ENCODE measurements at regions not wholly inside any gene's neighbourhood (a gene's known extent, or its start where the extent isn't known, plus 50 kb on each side); places are given as distances from the start of the nearest gene placed in this dataset.

GRCh38 chr15:69715210-69715609, 262.6 kb downstream of the RPLP1 start:
- Histone ChIP-seq H3K27me3 (ENCODE audit: insufficient read depth, low read length) (no peaks in the 10 kb centered on the region), H3K4me3 (ENCODE audit: low read length) (no peak overlapping the region), H3K9me3 (ENCODE audit: low read length) (no peaks in the 10 kb centered on the region)

GRCh38 chr15:69718436-69718835, 265.8 kb downstream of the RPLP1 start:
- no peaks in the 10 kb centered on the region for H3K9me3 ChIP-seq (ENCODE audit: low read length)
- peaks cover 3% of the 10 kb centered on the region for H3K27me3 ChIP-seq (ENCODE audit: insufficient read depth, low read length)
- H3K4me1 ChIP-seq (ENCODE audit: insufficient read depth, low read length) = no peaks in the 10 kb centered on the region
- H3K4me3 ChIP-seq (ENCODE audit: low read length) = no peak overlapping the region
- H2AFZ ChIP-seq (ENCODE audit: low read depth, low read length) = no peak overlapping the region
- H3K36me3 ChIP-seq (ENCODE audit: insufficient read depth, low read length) = no peaks in the 10 kb centered on the region

More at GRCh38 chr15:69715210-69715609, 262.6 kb downstream of the RPLP1 start:
- H3K4me1 ChIP-seq (ENCODE audit: insufficient read depth, low read length) = no peaks in the 10 kb centered on the region
- no peak overlapping the region for H2AFZ ChIP-seq (ENCODE audit: low read depth, low read length)
- no peaks in the 10 kb centered on the region for H3K36me3 ChIP-seq (ENCODE audit: insufficient read depth, low read length)

DNA sequence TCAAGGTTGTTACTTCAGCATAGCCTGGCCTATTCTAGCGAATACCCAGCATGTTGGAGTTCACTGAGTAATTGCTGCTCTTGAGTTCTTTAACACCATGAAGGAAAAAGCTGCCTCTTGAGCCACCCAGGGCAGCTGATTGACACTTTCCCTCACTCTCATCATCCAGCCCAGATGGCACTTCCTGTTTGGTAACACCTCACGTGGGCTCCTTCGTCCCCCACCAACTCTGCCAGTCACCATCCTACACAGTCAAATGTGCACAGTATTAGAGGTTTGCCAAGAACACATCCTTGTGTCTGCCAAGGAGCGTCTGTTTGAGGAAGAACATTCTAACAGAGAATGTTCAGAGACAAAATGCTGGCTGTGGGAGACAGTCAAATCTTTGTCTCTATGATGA, 266.3 kb downstream of the RPLP1 start:
- no peak overlapping the region for H3K4me3 ChIP-seq (ENCODE audit: low read length)
- no peaks in the 10 kb centered on the region for H3K36me3 ChIP-seq (ENCODE audit: insufficient read depth, low read length)
- H3K4me1 ChIP-seq (ENCODE audit: insufficient read depth, low read length) = no peaks in the 10 kb centered on the region
- H2AFZ ChIP-seq (ENCODE audit: low read depth, low read length) = no peak overlapping the region
- peaks cover 3% of the 10 kb centered on the region for H3K27me3 ChIP-seq (ENCODE audit: insufficient read depth, low read length)
- H3K9me3 ChIP-seq (ENCODE audit: low read length) = no peaks in the 10 kb centered on the region

DNA sequence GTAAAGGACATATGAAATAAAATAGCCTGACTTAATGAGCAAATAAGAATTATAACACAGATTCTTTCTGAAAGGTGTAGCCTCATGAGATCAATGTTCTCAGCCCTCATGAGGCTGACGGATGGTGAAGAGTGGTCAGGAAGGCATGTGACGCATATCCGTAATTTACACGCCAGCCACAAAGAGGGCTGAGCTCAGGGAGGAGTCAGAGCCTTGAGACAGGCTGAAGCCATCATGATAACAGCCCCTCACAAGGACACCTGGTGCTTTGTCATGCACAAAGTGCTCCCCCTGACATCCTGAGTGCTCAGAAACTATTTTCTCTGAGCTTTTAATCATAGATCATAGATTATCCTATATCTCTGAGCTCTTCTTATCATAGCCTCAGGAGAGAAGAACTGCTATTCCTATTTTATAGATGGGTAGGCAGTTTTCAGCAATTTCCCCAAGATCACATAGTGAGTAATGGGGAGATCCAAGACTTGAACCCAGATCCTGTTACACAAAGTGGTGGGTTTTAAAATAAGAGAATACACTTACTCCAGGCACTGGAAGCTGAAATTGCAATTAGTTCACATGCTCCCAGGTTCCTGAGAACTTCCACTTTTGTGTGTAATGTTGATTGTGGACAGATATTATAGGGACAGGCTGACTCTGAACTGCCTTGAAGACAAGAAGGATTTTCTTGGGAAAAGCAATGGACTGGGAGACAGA, 267.1 kb downstream of the RPLP1 start:
- H3K4me1 ChIP-seq (ENCODE audit: insufficient read depth, low read length) = no peaks in the 10 kb centered on the region
- H3K27me3 ChIP-seq (ENCODE audit: insufficient read depth, low read length) = peaks cover 3% of the 10 kb centered on the region
- no peaks in the 10 kb centered on the region for H3K36me3 ChIP-seq (ENCODE audit: insufficient read depth, low read length)
- H3K4me3 ChIP-seq (ENCODE audit: low read length) = no peak overlapping the region
- H2AFZ ChIP-seq (ENCODE audit: low read depth, low read length) = no peak overlapping the region
- H3K9me3 ChIP-seq (ENCODE audit: low read length) = no peaks in the 10 kb centered on the region

- Histone ChIP-seq H2AFZ (ENCODE audit: low read depth, low read length) (no peak overlapping the region), H3K9me3 (ENCODE audit: low read length) (no peaks in the 10 kb centered on the region), H3K4me1 (ENCODE audit: insufficient read depth, low read length) (no peaks in the 10 kb centered on the region), H3K36me3 (ENCODE audit: insufficient read depth, low read length) (no peaks in the 10 kb centered on the region), H3K4me3 (ENCODE audit: low read length) (no peak overlapping the region), H3K27me3 (ENCODE audit: insufficient read depth, low read length) (peaks cover 7% of the 10 kb centered on the region)
Measured at GRCh38 chr15:69720536-69720935, 267.9 kb downstream of the RPLP1 start.

DNA sequence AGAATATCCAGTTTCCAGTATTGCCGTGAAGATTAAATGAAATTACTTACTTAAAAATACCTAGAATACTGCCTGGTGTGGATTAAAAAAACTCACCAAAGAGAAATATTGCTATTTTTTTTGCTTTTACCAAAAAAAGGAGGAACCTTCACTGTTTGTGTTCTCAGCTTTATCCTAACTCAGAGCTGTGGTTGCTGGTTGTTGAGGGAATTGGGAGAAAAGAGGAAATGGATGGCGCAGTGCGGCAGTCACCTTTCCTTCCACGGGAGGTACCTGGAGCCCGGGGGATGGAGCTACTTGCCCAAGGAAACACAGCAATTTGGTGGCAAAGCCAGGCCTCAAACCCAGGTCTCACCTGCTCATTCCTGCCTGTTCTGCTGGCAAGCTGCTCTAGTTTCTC, 270.3 kb downstream of the RPLP1 start:
- Histone ChIP-seq H2AFZ (ENCODE audit: low read depth, low read length) (no peak overlapping the region), H3K27me3 (ENCODE audit: insufficient read depth, low read length) (peaks cover 13% of the 10 kb centered on the region), H3K4me1 (ENCODE audit: insufficient read depth, low read length) (no peaks in the 10 kb centered on the region), H3K4me3 (ENCODE audit: low read length) (no peak overlapping the region), H3K36me3 (ENCODE audit: insufficient read depth, low read length) (no peaks in the 10 kb centered on the region), H3K9me3 (ENCODE audit: low read length) (no peaks in the 10 kb centered on the region)

DNA sequence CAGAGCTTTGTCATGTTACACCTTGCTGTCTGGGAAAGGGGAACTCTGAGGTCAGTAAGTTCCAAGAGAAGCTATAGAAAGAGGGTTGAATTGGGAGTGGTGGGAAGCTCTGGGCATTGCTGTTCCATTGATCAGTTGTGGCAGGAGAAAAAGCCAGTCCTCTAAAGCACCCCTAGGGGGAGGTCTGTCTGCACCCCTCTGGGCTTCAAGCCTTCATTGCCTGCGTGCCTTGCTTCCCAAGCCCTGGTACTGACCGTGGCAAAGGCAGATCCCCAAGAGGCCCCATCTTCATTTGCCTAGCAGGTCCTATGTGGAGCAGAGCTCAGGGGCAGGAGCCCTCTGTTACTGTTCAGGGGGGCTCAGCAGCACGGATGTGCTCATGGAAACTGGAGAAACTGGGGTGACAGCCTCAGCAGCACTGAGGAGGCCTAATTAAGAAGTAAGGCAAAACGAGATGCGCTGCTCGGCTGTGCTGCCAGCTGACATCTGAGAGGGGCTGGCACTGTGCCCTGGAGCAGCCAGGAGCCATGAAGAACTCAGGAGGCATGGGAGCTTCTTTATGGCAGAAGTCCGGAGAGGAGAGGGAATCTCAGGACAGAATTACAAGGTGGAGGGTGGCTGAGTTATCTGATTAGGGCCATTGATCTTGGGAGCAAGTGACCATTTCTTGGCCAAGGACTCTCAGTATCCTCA, 270.9 kb downstream of the RPLP1 start:
- H3K27me3 ChIP-seq (ENCODE audit: insufficient read depth, low read length) = peaks cover 13% of the 10 kb centered on the region
- H3K9me3 ChIP-seq (ENCODE audit: low read length) = no peaks in the 10 kb centered on the region
- no peak overlapping the region for H2AFZ ChIP-seq (ENCODE audit: low read depth, low read length)
- no peak overlapping the region for H3K4me3 ChIP-seq (ENCODE audit: low read length)
- H3K36me3 ChIP-seq (ENCODE audit: insufficient read depth, low read length) = no peaks in the 10 kb centered on the region
- no peaks in the 10 kb centered on the region for H3K4me1 ChIP-seq (ENCODE audit: insufficient read depth, low read length)

DNA sequence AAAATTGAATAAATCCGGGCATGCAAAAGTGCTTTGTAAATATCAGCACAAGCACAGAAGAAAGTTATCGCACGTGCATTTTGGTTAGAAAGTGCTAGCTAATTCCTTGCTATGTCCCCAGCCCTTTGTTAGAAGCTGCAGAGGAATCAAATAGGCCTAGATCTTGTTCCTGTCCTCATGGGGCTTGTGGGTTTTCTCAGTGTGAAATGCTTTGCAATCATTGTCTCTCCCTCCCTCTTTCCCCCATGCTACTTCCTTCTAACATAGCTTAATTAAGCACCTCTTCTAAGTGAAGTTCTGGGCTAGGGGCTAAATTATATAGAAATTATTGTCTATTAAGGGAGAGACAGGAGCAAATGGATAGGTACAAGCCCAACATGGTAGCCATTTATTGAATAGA, 271.7 kb downstream of the RPLP1 start:
- Histone ChIP-seq H3K4me3 (ENCODE audit: low read length) (no peak overlapping the region), H3K27me3 (ENCODE audit: insufficient read depth, low read length) (peaks cover 13% of the 10 kb centered on the region)

DNA sequence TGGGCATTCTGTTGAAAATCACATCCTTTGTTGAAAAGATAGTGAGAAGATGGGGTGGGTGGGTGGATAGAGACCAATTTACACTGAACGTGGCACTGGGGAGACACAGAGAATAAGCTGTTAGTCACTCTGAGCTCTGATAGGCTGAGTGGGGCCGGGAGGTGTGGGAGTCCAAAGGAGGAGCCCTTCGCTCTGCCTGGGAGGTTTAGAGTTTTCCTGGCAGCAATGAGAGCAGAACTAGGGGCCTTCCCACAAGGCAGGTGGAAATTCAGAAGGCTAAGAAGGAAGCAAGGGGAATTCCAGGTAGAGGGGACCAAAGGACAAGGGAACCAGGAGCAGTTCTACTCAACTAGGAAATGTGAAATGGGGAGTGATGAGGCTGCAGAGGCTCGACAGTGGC, 272.7 kb downstream of the RPLP1 start:
- Histone ChIP-seq H2AFZ (ENCODE audit: low read depth, low read length) (no peak overlapping the region), H3K4me1 (ENCODE audit: insufficient read depth, low read length) (no peaks in the 10 kb centered on the region), H3K27me3 (ENCODE audit: insufficient read depth, low read length) (peaks cover 13% of the 10 kb centered on the region), H3K4me3 (ENCODE audit: low read length) (no peak overlapping the region), H3K36me3 (ENCODE audit: insufficient read depth, low read length) (no peaks in the 10 kb centered on the region), H3K9me3 (ENCODE audit: low read length) (no peaks in the 10 kb centered on the region)

More for the DNA sequence above, 271.7 kb downstream of the RPLP1 start:
- Histone ChIP-seq H3K4me1 (ENCODE audit: insufficient read depth, low read length) (no peaks in the 10 kb centered on the region), H3K36me3 (ENCODE audit: insufficient read depth, low read length) (no peaks in the 10 kb centered on the region), H2AFZ (ENCODE audit: low read depth, low read length) (no peak overlapping the region), H3K9me3 (ENCODE audit: low read length) (no peaks in the 10 kb centered on the region)

DNA sequence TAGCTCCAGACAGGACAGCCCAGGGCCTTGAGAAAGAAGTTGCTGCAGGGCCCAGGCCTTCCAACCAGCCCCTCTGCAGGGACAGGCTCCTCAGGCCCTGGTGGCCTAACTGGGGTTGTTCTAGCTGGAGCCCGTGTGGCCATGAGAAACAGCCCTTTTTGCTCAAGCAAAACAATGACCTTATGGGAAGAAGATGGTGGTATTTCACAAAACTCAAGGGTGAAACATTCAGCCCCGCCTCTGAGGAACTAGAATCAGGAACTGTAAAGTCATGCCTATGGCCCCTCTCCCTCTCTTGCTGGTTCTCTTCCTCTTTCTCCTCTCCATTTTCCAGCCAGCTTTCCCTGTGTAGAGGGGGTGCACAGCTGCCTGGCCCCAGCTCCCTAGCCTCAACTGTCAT, 273.3 kb downstream of the RPLP1 start:
- H3K36me3 ChIP-seq (ENCODE audit: insufficient read depth, low read length) = no peaks in the 10 kb centered on the region
- H3K27me3 ChIP-seq (ENCODE audit: insufficient read depth, low read length) = peaks cover 13% of the 10 kb centered on the region
- H3K9me3 ChIP-seq (ENCODE audit: low read length) = no peaks in the 10 kb centered on the region
- H3K4me3 ChIP-seq (ENCODE audit: low read length) = no peak overlapping the region
- H2AFZ ChIP-seq (ENCODE audit: low read depth, low read length) = no peak overlapping the region
- no peaks in the 10 kb centered on the region for H3K4me1 ChIP-seq (ENCODE audit: insufficient read depth, low read length)

GRCh38 chr15:69727121-69727924, 274.7 kb downstream of the RPLP1 start:
- no peak overlapping the region for H3K4me3 ChIP-seq (ENCODE audit: low read length)
- H3K36me3 ChIP-seq (ENCODE audit: insufficient read depth, low read length) = no peaks in the 10 kb centered on the region
- H3K4me1 ChIP-seq (ENCODE audit: insufficient read depth, low read length) = no peaks in the 10 kb centered on the region
- H2AFZ ChIP-seq (ENCODE audit: low read depth, low read length) = no peak overlapping the region
- peaks cover 15% of the 10 kb centered on the region for H3K27me3 ChIP-seq (ENCODE audit: insufficient read depth, low read length)
- H3K9me3 ChIP-seq (ENCODE audit: low read length) = no peaks in the 10 kb centered on the region

GRCh38 chr15:69729167-69729748, 276.6 kb downstream of the RPLP1 start:
- Histone ChIP-seq H2AFZ (ENCODE audit: low read depth, low read length) (no peak overlapping the region), H3K9me3 (ENCODE audit: low read length) (no peaks in the 10 kb centered on the region), H3K27me3 (ENCODE audit: insufficient read depth, low read length) (peaks cover 14% of the 10 kb centered on the region), H3K4me3 (ENCODE audit: low read length) (no peak overlapping the region), H3K36me3 (ENCODE audit: insufficient read depth, low read length) (no peaks in the 10 kb centered on the region), H3K4me1 (ENCODE audit: insufficient read depth, low read length) (no peaks in the 10 kb centered on the region)

All from neuron (in vitro differentiated cells).